Suprapubic skin (tissue), 4 donors: ENCODE measurements at regions not wholly inside any gene's neighbourhood (a gene's known extent, or its start where the extent isn't known, plus 50 kb on each side); places are given as distances from the start of the nearest gene placed in this dataset.

ENCODE experiments used
- CTCF ChIP-seq, 2 donors: fragments of 200-600 bp in 1 of 2; fragments of 450-650 bp in 1 of 2; sonication (generic) in 1 of 2; IDR thresholded peaks; one replicate each; pipeline ENCODE4 v1.5.1; 2016 to 2019; ENCODE audit warnings: antibody characterized with exemption in 2 of 2, mild to moderate bottlenecking in 1 of 2, moderate library complexity in 1 of 2
- EP300 ChIP-seq: sonication (generic); formaldehyde crosslinking; IDR thresholded peaks from one replicate; pipeline ENCODE4 v1.6.1; 2017; ENCODE audit warnings: antibody characterized with exemption
- POLR2A ChIP-seq, 2 donors: fragments of 450-650 bp; IDR thresholded peaks; one replicate each; pipeline ENCODE4 v1.6.1; 2017; ENCODE audit warnings: antibody characterized with exemption in 2 of 2, mild to moderate bottlenecking in 2 of 2, moderate library complexity in 2 of 2
- POLR2AphosphoS5 ChIP-seq, 3 donors: sonication (generic); formaldehyde crosslinking; IDR thresholded peaks; one replicate each; pipeline ENCODE4 v1.6.1; 2017; ENCODE audit warnings: antibody characterized with exemption in 3 of 3

DNA sequence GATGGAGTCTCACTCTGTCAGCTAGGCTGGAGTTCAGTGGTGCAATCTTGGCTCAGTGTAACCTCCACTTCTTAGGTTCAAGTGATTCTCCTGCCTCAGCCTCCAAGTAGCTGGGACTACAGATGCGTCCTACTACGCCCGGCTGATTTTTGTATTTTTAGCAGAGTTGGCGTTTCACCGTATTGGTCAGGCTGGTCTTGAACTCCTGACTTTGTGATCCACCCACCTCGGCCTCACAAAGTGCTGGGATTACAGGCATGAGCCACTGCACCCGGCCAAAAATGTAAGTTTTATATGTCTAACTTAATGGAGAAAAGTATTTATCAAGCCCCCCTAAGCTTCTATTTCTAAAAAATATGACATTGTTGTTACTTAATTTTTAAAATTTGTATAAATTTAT lies 98.2 kb upstream of the RIOK2 start:
- TF ChIP-seq POLR2A (IDR thresholded peaks at IDR 0.05) (no peak), CTCF (IDR thresholded peaks at IDR 0.05) (no peak), POLR2AphosphoS5 (IDR thresholded peaks at IDR 0.05) (no peak), EP300 (no peak)
